Left lung (tissue), 4 donors: ENCODE measurements at regions not wholly inside any gene's neighbourhood (a gene's known extent, or its start where the extent isn't known, plus 50 kb on each side); places are given as distances from the start of the nearest gene placed in this dataset.

Experiments
- ATAC-seq: fragments of 200-7000 bp; cut with Tn5 transposase; one replicate; pipeline ENCODE4 v1.9.1; 2020; ENCODE audit warnings: moderate library complexity
- DNase-seq, 4 donors: peaks; one replicate each; pipeline ENCODE4 v3.0.0-alpha.2; 2013 to 2020
- H3K27ac ChIP-seq, 2 donors: fragments of 200-600 bp; sonication (generic) in 1 of 2; one replicate each; pipeline versions ENCODE4 v1.5.0 to v1.8.0; 2020 to 2021
- H3K27me3 ChIP-seq, 2 donors: fragments of 200-600 bp; sonication (generic) in 1 of 2; one replicate each; pipeline versions ENCODE4 v1.5.0 to v1.8.0; 2020 to 2021
- H3K36me3 ChIP-seq, 2 donors: fragments of 200-600 bp; sonication (generic) in 1 of 2; one replicate each; pipeline versions ENCODE4 v1.5.0 to v1.8.0; 2020 to 2021
- H3K4me1 ChIP-seq, 2 donors: fragments of 200-600 bp; one replicate each; pipeline ENCODE4 v1.8.0; 2021
- H3K4me3 ChIP-seq, 2 donors: fragments of 200-600 bp; sonication (generic) in 1 of 2; one replicate each; pipeline versions ENCODE4 v1.5.0 to v1.8.0; 2020 to 2021; ENCODE audit warnings: mild to moderate bottlenecking in 1 of 2
- H3K9me3 ChIP-seq, 2 donors: fragments of 200-600 bp; sonication (generic) in 1 of 2; one replicate each; pipeline versions ENCODE4 v1.5.0 to v1.8.0; 2020 to 2021
- CTCF ChIP-seq, 2 donors: fragments of 200-600 bp; sonication (generic) in 1 of 2; IDR thresholded peaks; one replicate each; pipeline versions ENCODE4 v1.5.0 to v1.8.0; 2021; ENCODE audit warnings: antibody characterized with exemption in 2 of 2
- intact Hi-C, 2 donors: fragments of 100-400 bp; cut with DNase I; formaldehyde crosslinking; loops; one replicate each; pipeline versions ENCODE4 v1.11.2 to v1.14.2; 2022
- donor health status: DM: no; HTN: yes; CAD: no.
- donor health status: DM: no; HTN: no; CAD: no.

GRCh38 chr2:125264453-125264852 lies 1239.4 kb downstream of the CNTNAP5 start:
- peaks cover 0 to under 1% of the 10 kb centered on the region in 2 donors for H3K9me3 ChIP-seq
- TF ChIP-seq CTCF (IDR thresholded peaks at IDR 0.05), result no peak
- no peaks in the 10 kb centered on the region for H3K36me3 ChIP-seq
- no peaks in the 10 kb centered on the region for H3K4me1 ChIP-seq
- no peak overlapping the region for H3K4me3 ChIP-seq
- intact Hi-C loops, result no loop called here
- DNase-seq, result no peak
- no peak for ATAC-seq
- no peaks in the 10 kb centered on the region for H3K27me3 ChIP-seq
- H3K27ac ChIP-seq, result no peak overlapping the region

DNA sequence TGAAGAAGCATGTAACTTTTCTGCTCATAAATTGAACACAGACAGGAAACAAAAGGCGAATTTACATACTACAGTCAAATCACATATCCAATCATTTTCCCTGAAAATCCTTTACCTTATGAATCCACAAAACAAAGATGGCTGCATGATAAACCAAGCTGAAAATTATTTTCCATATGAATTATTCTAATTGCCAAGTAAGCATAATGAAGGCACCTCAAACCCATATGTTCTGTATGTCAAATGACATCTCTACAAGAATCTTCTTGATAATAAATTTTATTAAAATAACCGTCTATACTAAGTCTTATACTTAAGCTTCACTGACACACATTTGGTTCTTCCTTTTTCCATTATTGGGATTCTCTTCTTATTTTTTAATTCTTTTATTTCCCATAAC lies 1242.6 kb downstream of the CNTNAP5 start:
- TF ChIP-seq CTCF (IDR thresholded peaks at IDR 0.05), result no peak
- intact Hi-C loops, result no loop called here
- Histone ChIP-seq H3K4me1 (no peaks in the 10 kb centered on the region), H3K4me3 (no peak overlapping the region), H3K36me3 (no peaks in the 10 kb centered on the region), H3K27me3 (no peaks in the 10 kb centered on the region), H3K9me3 (no peaks in the 10 kb centered on the region), H3K27ac (no peak overlapping the region)
- ATAC-seq (no peak), DNase-seq (no peak)

- no peak for TF ChIP-seq CTCF (IDR thresholded peaks at IDR 0.05)
- no peaks in the 10 kb centered on the region for H3K36me3 ChIP-seq
- no peaks in the 10 kb centered on the region for H3K4me1 ChIP-seq
- H3K4me3 ChIP-seq, result no peak overlapping the region
- ATAC-seq (no peak), DNase-seq (peak in 1 of 4 donors; percentile 7)
- H3K9me3 ChIP-seq, result peaks cover 0 to 3% of the 10 kb centered on the region in 2 donors
- intact Hi-C loops, result no loop called here
- H3K27me3 ChIP-seq, result no peaks in the 10 kb centered on the region
- no peak overlapping the region for H3K27ac ChIP-seq
Measured at GRCh38 chr2:125272651-125273050, 1247.6 kb downstream of the CNTNAP5 start.

DNA sequence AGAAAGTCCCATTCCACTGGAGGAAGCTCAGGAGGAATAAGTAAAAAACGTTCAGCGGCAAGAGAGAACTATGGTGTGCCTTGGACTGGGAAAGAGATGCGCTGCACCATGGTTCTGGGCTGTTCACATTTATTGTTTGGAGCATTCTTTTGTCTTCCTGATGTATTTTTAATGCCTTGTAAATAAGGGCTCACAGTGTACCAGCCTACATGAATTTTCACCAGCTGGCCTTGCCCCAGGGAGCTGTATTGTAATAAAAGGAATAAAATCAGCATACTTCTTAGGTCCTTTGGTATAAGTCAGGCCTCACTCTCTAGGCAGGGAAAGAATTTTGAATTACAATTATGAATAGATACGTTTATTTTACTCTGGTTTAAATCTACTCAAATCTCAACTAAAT lies 1249.6 kb downstream of the CNTNAP5 start:
- intact Hi-C loops, result no loop called here
- Histone ChIP-seq H3K4me1 (no peaks in the 10 kb centered on the region), H3K27ac (no peak overlapping the region), H3K27me3 (no peaks in the 10 kb centered on the region), H3K9me3 (peaks cover 0 to 6% of the 10 kb centered on the region in 2 donors), H3K4me3 (no peak overlapping the region), H3K36me3 (no peaks in the 10 kb centered on the region)
- DNase-seq (no peak), ATAC-seq (no peak)
- TF ChIP-seq CTCF (IDR thresholded peaks at IDR 0.05), result no peak

GRCh38 chr2:125280265-125280664 lies 1255.2 kb downstream of the CNTNAP5 start:
- TF ChIP-seq CTCF (IDR thresholded peaks at IDR 0.05), result no peak
- intact Hi-C loops, result no loop called here
- Histone ChIP-seq H3K36me3 (no peaks in the 10 kb centered on the region), H3K27me3 (no peaks in the 10 kb centered on the region), H3K9me3 (peaks cover 0 to 6% of the 10 kb centered on the region in 2 donors), H3K4me3 (no peak overlapping the region), H3K27ac (no peak overlapping the region), H3K4me1 (no peaks in the 10 kb centered on the region)
- DNase-seq, result no peak
- no peak for ATAC-seq
